ENCODE measurements at regions not wholly inside any gene's neighbourhood (a gene's known extent, or its start where the extent isn't known, plus 50 kb on each side); places are given as distances from the start of the nearest gene placed in this dataset.

DNA sequence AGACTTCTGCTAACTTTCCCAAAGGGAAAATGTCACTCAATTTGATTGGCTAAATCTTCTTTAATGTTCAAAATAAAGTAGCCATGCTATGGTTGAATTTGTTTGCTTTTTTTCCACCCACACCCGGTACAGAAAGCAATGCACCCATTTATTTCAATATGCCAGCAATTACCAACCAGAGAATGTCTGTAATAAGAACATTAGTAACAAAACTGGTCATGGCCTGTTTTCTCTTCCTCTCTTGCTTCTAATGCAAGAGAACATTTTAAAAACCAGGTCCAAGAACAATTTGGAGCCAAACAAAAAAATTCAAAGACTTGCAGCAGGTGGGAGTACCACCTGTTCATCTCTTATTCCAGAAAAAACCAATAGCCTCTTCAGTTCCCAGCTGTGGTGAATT lies 1108.8 kb upstream of the PCDH20 start:
- TF ChIP-seq, protein P1, sequence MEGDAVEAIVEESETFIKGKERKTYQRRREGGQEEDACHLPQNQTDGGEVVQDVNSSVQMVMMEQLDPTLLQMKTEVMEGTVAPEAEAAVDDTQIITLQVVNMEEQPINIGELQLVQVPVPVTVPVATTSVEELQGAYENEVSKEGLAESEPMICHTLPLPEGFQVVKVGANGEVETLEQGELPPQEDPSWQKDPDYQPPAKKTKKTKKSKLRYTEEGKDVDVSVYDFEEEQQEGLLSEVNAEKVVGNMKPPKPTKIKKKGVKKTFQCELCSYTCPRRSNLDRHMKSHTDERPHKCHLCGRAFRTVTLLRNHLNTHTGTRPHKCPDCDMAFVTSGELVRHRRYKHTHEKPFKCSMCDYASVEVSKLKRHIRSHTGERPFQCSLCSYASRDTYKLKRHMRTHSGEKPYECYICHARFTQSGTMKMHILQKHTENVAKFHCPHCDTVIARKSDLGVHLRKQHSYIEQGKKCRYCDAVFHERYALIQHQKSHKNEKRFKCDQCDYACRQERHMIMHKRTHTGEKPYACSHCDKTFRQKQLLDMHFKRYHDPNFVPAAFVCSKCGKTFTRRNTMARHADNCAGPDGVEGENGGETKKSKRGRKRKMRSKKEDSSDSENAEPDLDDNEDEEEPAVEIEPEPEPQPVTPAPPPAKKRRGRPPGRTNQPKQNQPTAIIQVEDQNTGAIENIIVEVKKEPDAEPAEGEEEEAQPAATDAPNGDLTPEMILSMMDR (conservative IDR thresholded peaks at IDR 0.05; ENCODE audit: low read depth, low read length), result no peak
- TF ChIP-seq BHLHE40 (IDR thresholded peaks at IDR 0.05; ENCODE audit: low read depth, low read length), result no peak
- TF ChIP-seq MXI1 (IDR thresholded peaks at IDR 0.05; ENCODE audit: borderline replicate concordance, low read depth, low read length), result no peak
- TF ChIP-seq, protein P2, sequence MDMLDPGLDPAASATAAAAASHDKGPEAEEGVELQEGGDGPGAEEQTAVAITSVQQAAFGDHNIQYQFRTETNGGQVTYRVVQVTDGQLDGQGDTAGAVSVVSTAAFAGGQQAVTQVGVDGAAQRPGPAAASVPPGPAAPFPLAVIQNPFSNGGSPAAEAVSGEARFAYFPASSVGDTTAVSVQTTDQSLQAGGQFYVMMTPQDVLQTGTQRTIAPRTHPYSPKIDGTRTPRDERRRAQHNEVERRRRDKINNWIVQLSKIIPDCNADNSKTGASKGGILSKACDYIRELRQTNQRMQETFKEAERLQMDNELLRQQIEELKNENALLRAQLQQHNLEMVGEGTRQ (IDR thresholded peaks at IDR 0.05; ENCODE audit: low read depth, low read length), result no peak
- TF ChIP-seq POLR2A (IDR thresholded peaks at IDR 0.05; ENCODE audit: low read depth, low read length), result no peak
- TF ChIP-seq RAD21 (IDR thresholded peaks at IDR 0.05; ENCODE audit: low read length), result no peak
- no peak for TF ChIP-seq SMC3 (IDR thresholded peaks at IDR 0.05; ENCODE audit: low read depth, low read length)
- TF ChIP-seq CEBPB (IDR thresholded peaks at IDR 0.05; ENCODE audit: low read depth, low read length), result no peak
- TF ChIP-seq MAFK (IDR thresholded peaks at IDR 0.05; ENCODE audit: low read depth, low read length), result no peak
- TF ChIP-seq, protein P3, sequence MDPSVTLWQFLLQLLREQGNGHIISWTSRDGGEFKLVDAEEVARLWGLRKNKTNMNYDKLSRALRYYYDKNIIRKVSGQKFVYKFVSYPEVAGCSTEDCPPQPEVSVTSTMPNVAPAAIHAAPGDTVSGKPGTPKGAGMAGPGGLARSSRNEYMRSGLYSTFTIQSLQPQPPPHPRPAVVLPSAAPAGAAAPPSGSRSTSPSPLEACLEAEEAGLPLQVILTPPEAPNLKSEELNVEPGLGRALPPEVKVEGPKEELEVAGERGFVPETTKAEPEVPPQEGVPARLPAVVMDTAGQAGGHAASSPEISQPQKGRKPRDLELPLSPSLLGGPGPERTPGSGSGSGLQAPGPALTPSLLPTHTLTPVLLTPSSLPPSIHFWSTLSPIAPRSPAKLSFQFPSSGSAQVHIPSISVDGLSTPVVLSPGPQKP (IDR thresholded peaks at IDR 0.05; ENCODE audit: borderline replicate concordance, low read depth, low read length), result no peak
